Vagina (tissue), 2 donors: ENCODE measurements at regions not wholly inside any gene's neighbourhood (a gene's known extent, or its start where the extent isn't known, plus 50 kb on each side); places are given as distances from the start of the nearest gene placed in this dataset.

Experiments used
- CTCF ChIP-seq, 3 experiments: fragments of 450-650 bp in 2 of 3; fragments of 200-600 bp in 1 of 3; sonication (generic) in 1 of 3; IDR thresholded peaks; one replicate each; pipeline ENCODE4 v1.5.1; 2017 to 2019; ENCODE audit warnings: antibody characterized with exemption in 3 of 3, mild to moderate bottlenecking in 2 of 3, moderate library complexity in 2 of 3
- POLR2A ChIP-seq, 2 donors: fragments of 450-650 bp; IDR thresholded peaks; one replicate each; pipeline ENCODE4 v1.6.1; 2017; ENCODE audit warnings: antibody characterized with exemption in 2 of 2, mild to moderate bottlenecking in 2 of 2, moderate library complexity in 2 of 2
- POLR2AphosphoS5 ChIP-seq, 2 donors: sonication (generic); formaldehyde crosslinking; IDR thresholded peaks; one replicate each; pipeline ENCODE4 v1.9.0; 2017; ENCODE audit warnings: antibody characterized with exemption in 2 of 2, mild to moderate bottlenecking in 2 of 2, low read depth in 1 of 2; ENCODE audit not compliant: insufficient read depth in 1 of 2

- TF ChIP-seq CTCF (IDR thresholded peaks at IDR 0.05) (no peak), POLR2A (IDR thresholded peaks at IDR 0.05) (no peak), POLR2AphosphoS5 (IDR thresholded peaks at IDR 0.05; ENCODE audit: insufficient read depth in 1 of 2, low read depth in 1 of 2) (no peak)
These were observed 600.3 kb downstream of the MID1IP1 start for GRCh38 chrX:39401483-39402110.
